ENCODE measurements at regions not wholly inside any gene's neighbourhood (a gene's known extent, or its start where the extent isn't known, plus 50 kb on each side); places are given as distances from the start of the nearest gene placed in this dataset.
"Not testable (repeated sequence)": the region's sequence is repeated elsewhere in the genome, so short reads cannot be mapped to it uniquely, and the experiment has no call there.

DNA sequence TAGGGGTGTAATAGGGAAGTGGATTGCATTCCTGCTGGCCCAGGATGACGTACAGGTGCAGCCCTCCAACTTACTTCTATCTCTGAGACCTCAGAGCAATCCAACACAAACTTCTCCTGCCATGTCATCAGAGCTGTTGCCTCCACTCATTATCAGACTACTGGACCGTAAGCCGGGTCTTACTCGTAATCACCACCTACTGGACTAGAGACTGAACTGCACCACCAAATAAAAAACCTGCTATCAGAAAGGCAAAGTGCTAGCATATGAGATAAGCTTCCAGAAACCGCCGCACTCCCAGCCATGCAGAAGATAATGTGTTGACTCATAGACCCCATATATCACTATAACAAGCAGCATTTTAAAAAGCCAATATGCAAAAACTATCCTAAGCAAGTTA lies 102.0 kb downstream of the SLITRK1 start:
- H3K27me3 ChIP-seq (ENCODE audit: control insufficient read depth, insufficient read depth, low read length), result no peaks in the 10 kb centered on the region
- no peaks in the 10 kb centered on the region for H3K36me3 ChIP-seq (ENCODE audit: control insufficient read depth, insufficient read depth, low read length)
- H3K4me3 ChIP-seq (ENCODE audit: low read depth, low read length), result no peak overlapping the region
- TF ChIP-seq, protein P1, sequence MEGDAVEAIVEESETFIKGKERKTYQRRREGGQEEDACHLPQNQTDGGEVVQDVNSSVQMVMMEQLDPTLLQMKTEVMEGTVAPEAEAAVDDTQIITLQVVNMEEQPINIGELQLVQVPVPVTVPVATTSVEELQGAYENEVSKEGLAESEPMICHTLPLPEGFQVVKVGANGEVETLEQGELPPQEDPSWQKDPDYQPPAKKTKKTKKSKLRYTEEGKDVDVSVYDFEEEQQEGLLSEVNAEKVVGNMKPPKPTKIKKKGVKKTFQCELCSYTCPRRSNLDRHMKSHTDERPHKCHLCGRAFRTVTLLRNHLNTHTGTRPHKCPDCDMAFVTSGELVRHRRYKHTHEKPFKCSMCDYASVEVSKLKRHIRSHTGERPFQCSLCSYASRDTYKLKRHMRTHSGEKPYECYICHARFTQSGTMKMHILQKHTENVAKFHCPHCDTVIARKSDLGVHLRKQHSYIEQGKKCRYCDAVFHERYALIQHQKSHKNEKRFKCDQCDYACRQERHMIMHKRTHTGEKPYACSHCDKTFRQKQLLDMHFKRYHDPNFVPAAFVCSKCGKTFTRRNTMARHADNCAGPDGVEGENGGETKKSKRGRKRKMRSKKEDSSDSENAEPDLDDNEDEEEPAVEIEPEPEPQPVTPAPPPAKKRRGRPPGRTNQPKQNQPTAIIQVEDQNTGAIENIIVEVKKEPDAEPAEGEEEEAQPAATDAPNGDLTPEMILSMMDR (IDR thresholded peaks at IDR 0.05; ENCODE audit: insufficient read depth, low read length, poor library complexity, severe bottlenecking), result peak; percentile 38
- no peak for DNase-seq (ENCODE audit: low read depth)

DNA sequence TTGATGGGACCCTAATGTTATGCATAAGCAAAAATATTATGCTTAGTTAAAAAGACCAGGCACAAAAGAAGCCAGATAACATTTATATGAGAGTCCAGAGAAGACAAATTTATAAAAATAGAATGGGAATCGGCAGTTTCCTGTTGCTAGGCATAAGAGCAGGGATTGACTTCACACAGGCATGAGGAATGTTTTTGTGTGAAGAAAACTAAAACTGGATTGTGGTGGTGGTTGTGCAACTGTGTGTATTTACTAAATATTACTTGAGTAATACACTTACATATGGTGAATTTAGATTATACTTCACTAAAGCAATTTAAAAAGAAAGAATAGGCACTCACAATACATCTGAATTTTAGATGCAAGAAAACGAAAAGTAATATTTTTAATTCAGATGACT lies 108.3 kb downstream of the SLITRK1 start:
- no peak overlapping the region for H3K4me3 ChIP-seq (ENCODE audit: low read depth, low read length)
- no peak for DNase-seq (ENCODE audit: low read depth)
- H3K27me3 ChIP-seq (ENCODE audit: control insufficient read depth, insufficient read depth, low read length), result no peaks in the 10 kb centered on the region
- TF ChIP-seq, protein P1 (IDR thresholded peaks at IDR 0.05; ENCODE audit: insufficient read depth, low read length, poor library complexity, severe bottlenecking), result no peak
- no peaks in the 10 kb centered on the region for H3K36me3 ChIP-seq (ENCODE audit: control insufficient read depth, insufficient read depth, low read length)

DNA sequence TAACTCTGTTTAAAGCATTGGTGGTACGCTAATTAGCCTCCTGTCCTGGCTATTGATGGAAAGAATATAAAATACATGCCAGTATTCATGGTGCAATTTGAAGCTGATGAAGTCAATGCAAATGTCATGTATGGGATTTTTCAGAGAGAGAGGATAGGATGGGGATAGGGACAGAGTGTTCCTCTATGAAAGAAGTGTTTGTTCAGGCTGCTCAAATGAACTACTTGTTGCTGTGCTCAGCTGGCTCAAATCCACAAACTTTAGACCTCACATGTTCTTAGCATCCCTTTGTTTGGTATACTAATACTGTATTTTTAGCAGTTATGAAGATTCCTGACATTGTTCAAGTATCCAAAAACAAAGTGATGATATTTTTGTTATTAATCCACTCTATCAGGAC lies 116.5 kb downstream of the SLITRK1 start:
- no peaks in the 10 kb centered on the region for H3K27me3 ChIP-seq (ENCODE audit: control insufficient read depth, insufficient read depth, low read length)
- no peaks in the 10 kb centered on the region for H3K36me3 ChIP-seq (ENCODE audit: control insufficient read depth, insufficient read depth, low read length)
- TF ChIP-seq, protein P1 (IDR thresholded peaks at IDR 0.05; ENCODE audit: insufficient read depth, low read length, poor library complexity, severe bottlenecking), result no peak
- no peak overlapping the region for H3K4me3 ChIP-seq (ENCODE audit: low read depth, low read length)
- no peak for DNase-seq (ENCODE audit: low read depth)

DNA sequence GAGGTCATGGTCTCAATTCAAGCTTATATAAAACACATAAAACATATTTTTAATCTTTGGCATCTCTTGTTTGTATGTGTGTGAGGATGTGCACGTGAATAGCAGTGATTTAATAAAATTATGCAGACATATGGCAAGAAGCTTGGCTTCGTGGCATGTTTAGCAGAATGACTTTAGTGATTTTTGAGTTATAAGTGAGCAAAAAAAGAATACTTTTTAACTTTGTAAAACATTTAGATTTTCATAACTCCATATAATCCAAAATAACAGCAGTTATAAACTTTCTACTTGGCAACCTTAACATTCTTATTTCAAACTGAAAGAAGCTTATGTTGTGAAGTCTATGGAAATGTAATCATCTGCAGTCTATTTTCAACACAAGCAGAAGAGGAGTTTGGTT lies 120.6 kb downstream of the SLITRK1 start:
- Histone ChIP-seq H3K36me3 (ENCODE audit: control insufficient read depth, insufficient read depth, low read length) (no peaks in the 10 kb centered on the region), H3K4me3 (ENCODE audit: low read depth, low read length) (no peak overlapping the region), H3K27me3 (ENCODE audit: control insufficient read depth, insufficient read depth, low read length) (no peaks in the 10 kb centered on the region)
- DNase-seq (ENCODE audit: low read depth), result no peak
- TF ChIP-seq, protein P1 (IDR thresholded peaks at IDR 0.05; ENCODE audit: insufficient read depth, low read length, poor library complexity, severe bottlenecking), result no peak

DNA sequence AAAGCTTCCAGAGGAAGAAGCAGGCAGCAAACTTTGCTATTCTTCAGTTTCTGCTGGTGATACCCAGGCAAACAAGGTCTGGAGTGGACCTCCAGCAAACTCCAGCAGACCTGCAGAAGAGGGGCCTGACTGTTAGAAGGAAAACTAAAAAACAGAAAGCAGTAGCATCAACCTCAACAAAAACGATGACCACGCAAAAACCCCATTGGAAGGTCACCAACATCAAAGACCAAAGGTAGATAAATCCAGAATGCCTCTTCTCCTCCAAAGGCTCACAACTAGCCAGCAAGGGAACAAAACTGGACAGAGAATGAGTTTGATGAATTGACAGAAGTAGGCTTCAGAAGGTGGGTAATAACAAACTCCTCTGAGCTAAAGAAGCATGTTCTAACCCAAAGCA lies 127.1 kb downstream of the SLITRK1 start:
- not testable (repeated sequence) for H3K36me3 ChIP-seq (ENCODE audit: control insufficient read depth, insufficient read depth, low read length); DNase-seq (ENCODE audit: low read depth); H3K4me3 ChIP-seq (ENCODE audit: low read depth, low read length); H3K27me3 ChIP-seq (ENCODE audit: control insufficient read depth, insufficient read depth, low read length)

DNA sequence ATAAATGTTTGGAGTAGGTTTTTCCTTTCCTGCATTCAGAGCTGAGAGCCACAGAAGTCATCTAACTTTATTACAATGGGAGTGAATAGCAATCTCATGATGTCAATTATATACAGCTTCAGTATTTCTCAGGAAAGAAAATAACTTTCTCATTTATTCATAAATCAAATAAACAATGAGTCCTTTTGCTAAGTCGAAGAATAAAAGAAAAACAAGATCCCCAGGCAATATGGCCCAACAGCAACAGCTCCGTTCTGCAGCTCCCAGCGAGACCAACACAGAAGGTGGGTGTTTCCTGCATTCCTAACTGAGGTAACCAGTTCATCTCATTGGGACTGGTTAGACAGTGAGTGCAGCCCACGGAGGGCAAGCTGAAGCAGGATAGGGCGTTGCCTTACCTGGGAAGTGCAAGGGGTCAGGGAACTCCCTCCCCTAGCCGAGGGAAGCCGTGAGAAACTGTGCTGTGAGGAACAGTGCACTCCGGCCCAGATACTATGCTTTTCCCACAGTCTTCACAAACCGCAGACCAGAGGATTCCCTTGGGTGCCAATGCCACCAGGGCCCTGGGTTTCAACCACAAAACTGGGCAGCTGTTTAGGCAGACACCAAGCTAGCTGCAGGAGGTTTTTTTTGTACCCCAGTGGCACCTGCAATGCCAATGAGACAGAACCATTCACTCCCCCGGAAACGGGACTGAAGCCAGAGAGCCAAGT lies 128.2 kb downstream of the SLITRK1 start:
- DNase-seq (ENCODE audit: low read depth), result no peak
- Histone ChIP-seq H3K36me3 (ENCODE audit: control insufficient read depth, insufficient read depth, low read length) (no peaks in the 10 kb centered on the region), H3K27me3 (ENCODE audit: control insufficient read depth, insufficient read depth, low read length) (no peaks in the 10 kb centered on the region), H3K4me3 (ENCODE audit: low read depth, low read length) (no peak overlapping the region)
- TF ChIP-seq, protein P1 (IDR thresholded peaks at IDR 0.05; ENCODE audit: insufficient read depth, low read length, poor library complexity, severe bottlenecking), result no peak
